ENCODE measurements at regions not wholly inside any gene's neighbourhood (a gene's known extent, or its start where the extent isn't known, plus 50 kb on each side); places are given as distances from the start of the nearest gene placed in this dataset.

GRCh38 chr11:119488256-119488995, 65.5 kb upstream of the THY1 start:
- Histone ChIP-seq H3K36me3 (no peaks in the 10 kb centered on the region), H3K4me3 (no peak overlapping the region), H3K4me1 (replicated peaks) (no peaks in the 10 kb centered on the region), H3K9me3 (no peaks in the 10 kb centered on the region), H3K27me3 (replicated peaks; ENCODE audit: insufficient read depth) (peaks cover 4% of the 10 kb centered on the region), H3K27ac (no peak overlapping the region)
- intact Hi-C loops (cut with DNase I): no loop called here
- no peak for TF ChIP-seq POLR2AphosphoS5 (IDR thresholded peaks at IDR 0.05)
- TF ChIP-seq CTCF (IDR thresholded peaks at IDR 0.05): no peak
- TF ChIP-seq POLR2A (IDR thresholded peaks at IDR 0.05): no peak
- DNase-seq (ENCODE audit: low spot score): no peak
- 91% methylated on average over 9 of the region's 9 CpGs for WGBS

- 84% methylated on average over 3 of the region's 3 CpGs for WGBS
- no peak for TF ChIP-seq POLR2AphosphoS5 (IDR thresholded peaks at IDR 0.05)
- no peak for TF ChIP-seq POLR2A (IDR thresholded peaks at IDR 0.05)
- no peak for TF ChIP-seq CTCF (IDR thresholded peaks at IDR 0.05)
- no peak overlapping the region for H3K4me3 ChIP-seq
- H3K4me1 ChIP-seq (replicated peaks): no peaks in the 10 kb centered on the region
- H3K27me3 ChIP-seq (replicated peaks; ENCODE audit: insufficient read depth): peaks cover 4% of the 10 kb centered on the region
- H3K9me3 ChIP-seq: no peaks in the 10 kb centered on the region
- intact Hi-C loops (cut with DNase I): no loop called here
- no peak overlapping the region for H3K27ac ChIP-seq
- DNase-seq (ENCODE audit: low spot score): no peak
- H3K36me3 ChIP-seq: no peaks in the 10 kb centered on the region
These were observed 63.8 kb upstream of the THY1 start for GRCh38 chr11:119486691-119487259.

GRCh38 chr11:119486016-119486415, 63.0 kb upstream of the THY1 start:
- TF ChIP-seq CTCF (IDR thresholded peaks at IDR 0.05) (no peak), POLR2A (IDR thresholded peaks at IDR 0.05) (no peak), POLR2AphosphoS5 (IDR thresholded peaks at IDR 0.05) (no peak)
- H3K9me3 ChIP-seq: no peaks in the 10 kb centered on the region
- intact Hi-C loops (cut with DNase I): no loop called here
- H3K4me1 ChIP-seq (replicated peaks): no peaks in the 10 kb centered on the region
- peaks cover 4% of the 10 kb centered on the region for H3K27me3 ChIP-seq (replicated peaks; ENCODE audit: insufficient read depth)
- WGBS: 80% methylated on average over 5 of the region's 6 CpGs
- no peak overlapping the region for H3K27ac ChIP-seq
- no peak for DNase-seq (ENCODE audit: low spot score)
- no peak overlapping the region for H3K4me3 ChIP-seq
- H3K36me3 ChIP-seq: no peaks in the 10 kb centered on the region

- Histone ChIP-seq H3K27ac (no peak overlapping the region), H3K4me3 (no peak overlapping the region), H3K9me3 (no peaks in the 10 kb centered on the region), H3K4me1 (replicated peaks) (no peaks in the 10 kb centered on the region), H3K36me3 (no peaks in the 10 kb centered on the region), H3K27me3 (replicated peaks; ENCODE audit: insufficient read depth) (peaks cover 4% of the 10 kb centered on the region)
- WGBS: 82% methylated on average over 21 of the region's 21 CpGs
- DNase-seq (ENCODE audit: low spot score): no peak
- intact Hi-C loops (cut with DNase I): loop anchor here (5.0 kb wide), 3 partner anchors 47 to 257 kb away; partner anchors contain the start of gene NECTIN1
- TF ChIP-seq POLR2AphosphoS5 (IDR thresholded peaks at IDR 0.05) (no peak), CTCF (IDR thresholded peaks at IDR 0.05) (no peak), POLR2A (IDR thresholded peaks at IDR 0.05) (no peak)
These were observed 62.0 kb upstream of the THY1 start for GRCh38 chr11:119484741-119485605.
